ENCODE measurements at regions not wholly inside any gene's neighbourhood (a gene's known extent, or its start where the extent isn't known, plus 50 kb on each side); places are given as distances from the start of the nearest gene placed in this dataset.

- no peak for TF ChIP-seq FOXM1 (IDR thresholded peaks at IDR 0.05; ENCODE audit: borderline replicate concordance, low read depth)
Measured at GRCh38 chr3:110267304-110267845, 804.2 kb upstream of the NECTIN3 start.

DNA sequence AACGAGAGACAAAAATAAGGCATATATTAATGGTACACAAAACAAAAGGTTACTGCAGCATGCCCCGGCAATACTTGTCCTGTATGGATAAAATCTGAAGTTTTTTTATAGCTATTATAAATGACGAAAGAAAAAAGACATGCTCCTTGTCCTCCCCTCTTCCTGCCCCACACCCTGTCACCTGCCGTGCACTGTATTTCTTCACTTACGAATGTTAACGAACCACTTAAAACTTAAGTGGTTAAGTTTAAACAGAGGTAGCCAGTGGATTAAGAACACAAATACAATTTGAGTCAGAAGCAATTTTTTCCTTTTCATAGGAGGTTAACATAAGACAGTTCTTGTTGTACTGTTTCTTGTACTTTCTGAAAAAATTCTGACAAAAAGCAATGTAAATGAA is 799.1 kb upstream of the NECTIN3 start:
- no peak for TF ChIP-seq RAD21 (IDR thresholded peaks at IDR 0.05; ENCODE audit: low read depth)
- no peak for TF ChIP-seq CEBPB (IDR thresholded peaks at IDR 0.05)
- no peak for TF ChIP-seq YY1 (IDR thresholded peaks at IDR 0.05; ENCODE audit: low read depth)
- no peak for TF ChIP-seq REST (IDR thresholded peaks at IDR 0.05; ENCODE audit: low read depth)
- TF ChIP-seq NFIC (IDR thresholded peaks at IDR 0.05), result no peak
- no peak for TF ChIP-seq TEAD4 (IDR thresholded peaks at IDR 0.05)
- TF ChIP-seq TCF12 (IDR thresholded peaks at IDR 0.05; ENCODE audit: low read depth), result no peak
- no peak for TF ChIP-seq FOXM1 (IDR thresholded peaks at IDR 0.05; ENCODE audit: borderline replicate concordance, low read depth)
- no peak for TF ChIP-seq EGR1 (IDR thresholded peaks at IDR 0.05)
- no peak for TF ChIP-seq ZBTB7A (IDR thresholded peaks at IDR 0.05; ENCODE audit: low read depth)

DNA sequence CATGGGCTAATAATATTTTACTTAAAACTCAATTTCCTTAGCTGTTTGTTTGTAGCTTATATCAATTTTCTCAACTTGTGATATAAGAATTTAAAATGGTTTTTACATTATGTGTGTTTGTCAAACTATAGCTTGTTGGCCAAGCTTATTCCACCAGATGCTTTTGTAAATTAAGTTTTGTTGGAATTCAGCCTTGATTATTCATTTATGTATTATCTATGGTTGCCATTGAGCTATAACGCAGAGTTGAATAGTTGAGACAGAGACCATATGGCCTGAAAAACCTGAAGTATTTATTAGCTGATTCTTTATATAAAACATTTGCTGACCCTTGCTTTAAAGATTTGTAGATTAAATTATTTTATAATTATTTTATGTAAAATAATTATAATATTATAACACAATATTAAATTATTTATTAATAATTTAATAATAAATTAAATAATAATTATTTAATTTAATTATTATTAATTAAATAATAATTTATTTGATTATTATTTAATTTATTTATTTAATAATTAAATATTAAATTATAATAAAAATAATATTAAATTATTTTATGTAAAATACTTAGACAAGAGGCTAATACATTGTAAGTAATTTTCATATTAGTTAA is 779.6 kb upstream of the NECTIN3 start:
- TF ChIP-seq TAF1 (IDR thresholded peaks at IDR 0.05; ENCODE audit: low read depth), result no peak
- TF ChIP-seq TCF12 (IDR thresholded peaks at IDR 0.05; ENCODE audit: low read depth), result no peak
- TF ChIP-seq, protein P1, sequence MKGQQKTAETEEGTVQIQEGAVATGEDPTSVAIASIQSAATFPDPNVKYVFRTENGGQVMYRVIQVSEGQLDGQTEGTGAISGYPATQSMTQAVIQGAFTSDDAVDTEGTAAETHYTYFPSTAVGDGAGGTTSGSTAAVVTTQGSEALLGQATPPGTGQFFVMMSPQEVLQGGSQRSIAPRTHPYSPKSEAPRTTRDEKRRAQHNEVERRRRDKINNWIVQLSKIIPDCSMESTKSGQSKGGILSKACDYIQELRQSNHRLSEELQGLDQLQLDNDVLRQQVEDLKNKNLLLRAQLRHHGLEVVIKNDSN (IDR thresholded peaks at IDR 0.05), result no peak
- no peak for TF ChIP-seq EP300 (IDR thresholded peaks at IDR 0.05; ENCODE audit: borderline replicate concordance)
- no peak for TF ChIP-seq FOXM1 (IDR thresholded peaks at IDR 0.05; ENCODE audit: borderline replicate concordance, low read depth)
- no peak for TF ChIP-seq MAX (IDR thresholded peaks at IDR 0.05)
- no peak for TF ChIP-seq TEAD4 (IDR thresholded peaks at IDR 0.05)
- TF ChIP-seq REST (IDR thresholded peaks at IDR 0.05; ENCODE audit: low read depth), result no peak
- no peak for TF ChIP-seq YY1 (IDR thresholded peaks at IDR 0.05; ENCODE audit: low read depth)
- TF ChIP-seq ZBTB7A (IDR thresholded peaks at IDR 0.05; ENCODE audit: low read depth), result no peak
- no peak for TF ChIP-seq EGR1 (IDR thresholded peaks at IDR 0.05)
- no peak for TF ChIP-seq CREB1 (IDR thresholded peaks at IDR 0.05; ENCODE audit: low read depth)
- TF ChIP-seq CEBPB (IDR thresholded peaks at IDR 0.05), result no peak
- no peak for TF ChIP-seq NFIC (IDR thresholded peaks at IDR 0.05)
- TF ChIP-seq RAD21 (IDR thresholded peaks at IDR 0.05; ENCODE audit: low read depth), result no peak

GRCh38 chr3:110293660-110294059 is 778.0 kb upstream of the NECTIN3 start:
- TF ChIP-seq CEBPB (IDR thresholded peaks at IDR 0.05) (no peak), TAF1 (IDR thresholded peaks at IDR 0.05; ENCODE audit: low read depth) (no peak), EP300 (IDR thresholded peaks at IDR 0.05; ENCODE audit: borderline replicate concordance) (no peak), MAX (IDR thresholded peaks at IDR 0.05) (no peak), NFIC (IDR thresholded peaks at IDR 0.05) (no peak), REST (IDR thresholded peaks at IDR 0.05; ENCODE audit: low read depth) (no peak), ZBTB7A (IDR thresholded peaks at IDR 0.05; ENCODE audit: low read depth) (no peak), RAD21 (IDR thresholded peaks at IDR 0.05; ENCODE audit: low read depth) (no peak), TCF12 (IDR thresholded peaks at IDR 0.05; ENCODE audit: low read depth) (no peak), FOXM1 (IDR thresholded peaks at IDR 0.05; ENCODE audit: borderline replicate concordance, low read depth) (no peak), TEAD4 (IDR thresholded peaks at IDR 0.05) (no peak), YY1 (IDR thresholded peaks at IDR 0.05; ENCODE audit: low read depth) (no peak), EGR1 (IDR thresholded peaks at IDR 0.05) (no peak), CREB1 (IDR thresholded peaks at IDR 0.05; ENCODE audit: low read depth) (no peak)
- TF ChIP-seq, protein P1 (IDR thresholded peaks at IDR 0.05), result no peak

Data from Ishikawa (cell line).